ENCODE measurements at regions not wholly inside any gene's neighbourhood (a gene's known extent, or its start where the extent isn't known, plus 50 kb on each side); places are given as distances from the start of the nearest gene placed in this dataset.
"Not testable (repeated sequence)": the region's sequence is repeated elsewhere in the genome, so short reads cannot be mapped to it uniquely, and the experiment has no call there.

- no peak for DNase-seq
These were observed 500.8 kb downstream of the MN1 start for GRCh38 chr22:27300536-27301285.

- DNase-seq = no peak
These were observed 499.1 kb downstream of the MN1 start for GRCh38 chr22:27302501-27302900.

GRCh38 chr22:27303718-27304117, 497.8 kb downstream of the MN1 start:
- DNase-seq = no peak

GRCh38 chr22:27306771-27307170, 494.8 kb downstream of the MN1 start:
- no peak for DNase-seq

GRCh38 chr22:27307545-27308247, 493.9 kb downstream of the MN1 start:
- no peak for DNase-seq

- DNase-seq = no peak
These were observed 493.0 kb downstream of the MN1 start for GRCh38 chr22:27308513-27308912.

GRCh38 chr22:27309697-27310096, 491.9 kb downstream of the MN1 start:
- DNase-seq = no peak

- no peak for DNase-seq
These were observed 490.4 kb downstream of the MN1 start for GRCh38 chr22:27310966-27311697.

- no peak for DNase-seq
These were observed 489.6 kb downstream of the MN1 start for GRCh38 chr22:27311698-27312550.

GRCh38 chr22:27312565-27312964, 489.0 kb downstream of the MN1 start:
- no peak for DNase-seq

GRCh38 chr22:27312966-27313855, 488.3 kb downstream of the MN1 start:
- DNase-seq = no peak

GRCh38 chr22:27314276-27314807, 487.2 kb downstream of the MN1 start:
- DNase-seq = no peak

GRCh38 chr22:27315833-27316232, 485.7 kb downstream of the MN1 start:
- no peak for DNase-seq

GRCh38 chr22:27317096-27317495, 484.5 kb downstream of the MN1 start:
- no peak for DNase-seq

GRCh38 chr22:27317971-27318428, 483.6 kb downstream of the MN1 start:
- DNase-seq = no peak

- no peak for DNase-seq
These were observed 483.0 kb downstream of the MN1 start for GRCh38 chr22:27318516-27318915.

GRCh38 chr22:27323661-27324060, 477.9 kb downstream of the MN1 start:
- DNase-seq = no peak

GRCh38 chr22:27324908-27325307, 476.6 kb downstream of the MN1 start:
- DNase-seq = not testable (repeated sequence)

- no peak for DNase-seq
These were observed 474.1 kb downstream of the MN1 start for GRCh38 chr22:27327497-27327896.

- DNase-seq = no peak
These were observed 473.4 kb downstream of the MN1 start for GRCh38 chr22:27327981-27328721.
